ENCODE measurements at regions not wholly inside any gene's neighbourhood (a gene's known extent, or its start where the extent isn't known, plus 50 kb on each side); places are given as distances from the start of the nearest gene placed in this dataset.

DNA sequence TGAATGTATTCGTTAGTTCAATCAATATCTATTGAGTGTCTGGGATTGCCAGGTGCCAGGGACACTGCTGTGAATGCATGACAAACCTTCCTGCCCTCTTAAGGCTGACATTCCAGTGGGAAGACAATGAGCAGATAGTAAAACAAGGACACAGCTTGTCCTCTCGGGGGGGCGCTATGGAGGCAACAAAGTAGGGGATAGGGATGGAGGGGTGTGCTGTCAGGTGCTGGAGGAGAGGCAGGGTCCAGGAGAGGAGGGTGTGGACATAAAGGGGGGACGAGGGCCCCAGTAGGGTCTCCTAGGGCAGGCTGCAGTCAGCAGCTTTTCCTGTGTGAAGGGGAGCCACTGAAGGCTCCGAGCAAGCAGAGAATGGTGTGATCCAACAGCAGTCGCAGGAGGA is 198.2 kb upstream of the PDE10A start:
- no peaks in the 10 kb centered on the region for H3K36me3 ChIP-seq (ENCODE audit: insufficient read depth, low read length)
- TF ChIP-seq EZH2 (IDR thresholded peaks at IDR 0.05; ENCODE audit: borderline replicate concordance, insufficient read depth, low read length, poor library complexity, severe bottlenecking), result no peak
- TF ChIP-seq TAF1 (IDR thresholded peaks at IDR 0.05; ENCODE audit: low read depth), result no peak
- no peak for TF ChIP-seq SMC3 (conservative IDR thresholded peaks at IDR 0.05; ENCODE audit: poor library complexity)
- no peak for TF ChIP-seq RAD21 (conservative IDR thresholded peaks at IDR 0.05)
- TF ChIP-seq POLR2AphosphoS5 (IDR thresholded peaks at IDR 0.05), result no peak
- no peak overlapping the region for H3K4me2 ChIP-seq (ENCODE audit: low read length)
- H4K20me1 ChIP-seq (ENCODE audit: insufficient read depth), result no peaks in the 10 kb centered on the region
- no peaks in the 10 kb centered on the region for H3K9me2 ChIP-seq (ENCODE audit: insufficient read depth, low read length)
- no peaks in the 10 kb centered on the region for H3K79me2 ChIP-seq (replicated peaks; ENCODE audit: insufficient read depth, low read length)
- H3K9ac ChIP-seq (ENCODE audit: low read length), result no peak overlapping the region
- no peak overlapping the region for H3K4me3 ChIP-seq (ENCODE audit: low read length)
- H3F3A ChIP-seq (ENCODE audit: insufficient read depth, low read length, poor library complexity, severe bottlenecking), result no peaks in the 10 kb centered on the region
- H3K9me3 ChIP-seq (ENCODE audit: low read length), result no peaks in the 10 kb centered on the region
- H3K27ac ChIP-seq (ENCODE audit: low read length), result no peak overlapping the region
- H3K27me3 ChIP-seq (ENCODE audit: insufficient read depth, low read depth, low read length), result no peaks in the 10 kb centered on the region
- H2AFZ ChIP-seq (ENCODE audit: low read depth, low read length), result no peak overlapping the region

DNA sequence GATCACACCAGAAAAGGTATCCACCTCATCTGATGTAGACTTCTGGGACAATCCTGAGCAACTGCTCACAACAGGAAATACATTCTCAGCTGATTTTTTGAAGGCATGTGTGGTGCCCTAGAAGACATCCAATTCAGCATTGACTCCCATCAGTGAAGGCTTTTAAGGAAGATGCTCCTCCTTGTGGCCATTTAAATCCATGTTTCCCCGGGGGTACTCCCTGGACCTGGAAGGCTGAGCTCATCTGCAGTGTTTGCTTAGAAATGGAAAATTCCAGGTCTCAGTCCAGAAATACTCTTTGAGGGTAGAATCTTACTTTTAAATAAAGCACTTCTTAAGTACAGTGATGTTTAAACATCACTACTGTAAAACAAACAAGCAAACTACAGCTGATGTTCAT is 195.5 kb upstream of the PDE10A start:
- no peaks in the 10 kb centered on the region for H3K9me2 ChIP-seq (ENCODE audit: insufficient read depth, low read length)

More for the DNA sequence above, 195.5 kb upstream of the PDE10A start:
- Histone ChIP-seq H3K27me3 (ENCODE audit: insufficient read depth, low read depth, low read length) (peaks cover 12% of the 10 kb centered on the region), H3F3A (ENCODE audit: insufficient read depth, low read length, poor library complexity, severe bottlenecking) (no peaks in the 10 kb centered on the region), H3K9ac (ENCODE audit: low read length) (no peak overlapping the region), H3K27ac (ENCODE audit: low read length) (no peak overlapping the region), H4K20me1 (ENCODE audit: insufficient read depth) (no peaks in the 10 kb centered on the region), H3K36me3 (ENCODE audit: insufficient read depth, low read length) (no peaks in the 10 kb centered on the region), H2AFZ (ENCODE audit: low read depth, low read length) (no peak overlapping the region), H3K4me2 (ENCODE audit: low read length) (no peak overlapping the region), H3K79me2 (replicated peaks; ENCODE audit: insufficient read depth, low read length) (no peaks in the 10 kb centered on the region), H3K9me3 (ENCODE audit: low read length) (no peaks in the 10 kb centered on the region), H3K4me3 (ENCODE audit: low read length) (no peak overlapping the region)
- TF ChIP-seq SMC3 (conservative IDR thresholded peaks at IDR 0.05; ENCODE audit: poor library complexity), result no peak
- TF ChIP-seq, protein P1, sequence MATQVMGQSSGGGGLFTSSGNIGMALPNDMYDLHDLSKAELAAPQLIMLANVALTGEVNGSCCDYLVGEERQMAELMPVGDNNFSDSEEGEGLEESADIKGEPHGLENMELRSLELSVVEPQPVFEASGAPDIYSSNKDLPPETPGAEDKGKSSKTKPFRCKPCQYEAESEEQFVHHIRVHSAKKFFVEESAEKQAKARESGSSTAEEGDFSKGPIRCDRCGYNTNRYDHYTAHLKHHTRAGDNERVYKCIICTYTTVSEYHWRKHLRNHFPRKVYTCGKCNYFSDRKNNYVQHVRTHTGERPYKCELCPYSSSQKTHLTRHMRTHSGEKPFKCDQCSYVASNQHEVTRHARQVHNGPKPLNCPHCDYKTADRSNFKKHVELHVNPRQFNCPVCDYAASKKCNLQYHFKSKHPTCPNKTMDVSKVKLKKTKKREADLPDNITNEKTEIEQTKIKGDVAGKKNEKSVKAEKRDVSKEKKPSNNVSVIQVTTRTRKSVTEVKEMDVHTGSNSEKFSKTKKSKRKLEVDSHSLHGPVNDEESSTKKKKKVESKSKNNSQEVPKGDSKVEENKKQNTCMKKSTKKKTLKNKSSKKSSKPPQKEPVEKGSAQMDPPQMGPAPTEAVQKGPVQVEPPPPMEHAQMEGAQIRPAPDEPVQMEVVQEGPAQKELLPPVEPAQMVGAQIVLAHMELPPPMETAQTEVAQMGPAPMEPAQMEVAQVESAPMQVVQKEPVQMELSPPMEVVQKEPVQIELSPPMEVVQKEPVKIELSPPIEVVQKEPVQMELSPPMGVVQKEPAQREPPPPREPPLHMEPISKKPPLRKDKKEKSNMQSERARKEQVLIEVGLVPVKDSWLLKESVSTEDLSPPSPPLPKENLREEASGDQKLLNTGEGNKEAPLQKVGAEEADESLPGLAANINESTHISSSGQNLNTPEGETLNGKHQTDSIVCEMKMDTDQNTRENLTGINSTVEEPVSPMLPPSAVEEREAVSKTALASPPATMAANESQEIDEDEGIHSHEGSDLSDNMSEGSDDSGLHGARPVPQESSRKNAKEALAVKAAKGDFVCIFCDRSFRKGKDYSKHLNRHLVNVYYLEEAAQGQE (IDR thresholded peaks at IDR 0.05; ENCODE audit: borderline replicate concordance), result no peak
- TF ChIP-seq RAD21 (conservative IDR thresholded peaks at IDR 0.05), result no peak
- no peak for TF ChIP-seq TAF1 (IDR thresholded peaks at IDR 0.05; ENCODE audit: low read depth)
- no peak for TF ChIP-seq POLR2AphosphoS5 (IDR thresholded peaks at IDR 0.05)
- no peak for TF ChIP-seq EZH2 (IDR thresholded peaks at IDR 0.05; ENCODE audit: borderline replicate concordance, insufficient read depth, low read length, poor library complexity, severe bottlenecking)
- no peak for TF ChIP-seq EP300 (conservative IDR thresholded peaks at IDR 0.05; ENCODE audit: poor library complexity, severe bottlenecking)
- TF ChIP-seq, protein P2, sequence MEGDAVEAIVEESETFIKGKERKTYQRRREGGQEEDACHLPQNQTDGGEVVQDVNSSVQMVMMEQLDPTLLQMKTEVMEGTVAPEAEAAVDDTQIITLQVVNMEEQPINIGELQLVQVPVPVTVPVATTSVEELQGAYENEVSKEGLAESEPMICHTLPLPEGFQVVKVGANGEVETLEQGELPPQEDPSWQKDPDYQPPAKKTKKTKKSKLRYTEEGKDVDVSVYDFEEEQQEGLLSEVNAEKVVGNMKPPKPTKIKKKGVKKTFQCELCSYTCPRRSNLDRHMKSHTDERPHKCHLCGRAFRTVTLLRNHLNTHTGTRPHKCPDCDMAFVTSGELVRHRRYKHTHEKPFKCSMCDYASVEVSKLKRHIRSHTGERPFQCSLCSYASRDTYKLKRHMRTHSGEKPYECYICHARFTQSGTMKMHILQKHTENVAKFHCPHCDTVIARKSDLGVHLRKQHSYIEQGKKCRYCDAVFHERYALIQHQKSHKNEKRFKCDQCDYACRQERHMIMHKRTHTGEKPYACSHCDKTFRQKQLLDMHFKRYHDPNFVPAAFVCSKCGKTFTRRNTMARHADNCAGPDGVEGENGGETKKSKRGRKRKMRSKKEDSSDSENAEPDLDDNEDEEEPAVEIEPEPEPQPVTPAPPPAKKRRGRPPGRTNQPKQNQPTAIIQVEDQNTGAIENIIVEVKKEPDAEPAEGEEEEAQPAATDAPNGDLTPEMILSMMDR (IDR thresholded peaks at IDR 0.05; ENCODE audit: poor library complexity, severe bottlenecking), result no peak
- no peak for TF ChIP-seq MXI1 (conservative IDR thresholded peaks at IDR 0.05; ENCODE audit: poor library complexity, severe bottlenecking)

All from neural cell (in vitro differentiated cells).